Right renal cortex interstitium (tissue), 3 donors: ENCODE measurements at regions not wholly inside any gene's neighbourhood (a gene's known extent, or its start where the extent isn't known, plus 50 kb on each side); places are given as distances from the start of the nearest gene placed in this dataset.

Experiments used
- DNase-seq, 3 donors: peaks; one replicate each; pipeline ENCODE4 v3.0.0-alpha.2; 2013; ENCODE audit warnings: low read depth in 3 of 3, low spot score in 2 of 3

DNA sequence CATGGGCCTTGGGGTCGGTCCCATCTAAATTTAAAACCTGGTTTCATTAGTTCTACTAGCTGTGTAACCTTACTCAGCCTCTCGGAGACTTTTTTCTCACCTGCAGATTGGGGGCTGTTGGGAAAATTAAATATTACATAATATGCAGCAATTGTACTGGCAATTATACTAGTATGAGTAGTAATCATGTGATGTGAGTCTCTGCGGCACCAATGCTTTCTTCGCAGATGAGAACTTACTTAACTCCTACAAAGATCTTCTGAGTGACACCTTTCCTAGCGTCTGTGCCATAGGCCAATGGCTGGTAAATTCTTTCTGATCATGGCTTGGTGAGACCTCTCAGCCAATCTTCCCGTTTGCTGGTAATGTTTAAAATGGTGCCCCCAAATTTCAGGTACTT lies 391.3 kb downstream of the NXPE2 start:
- DNase-seq: no peak

- DNase-seq: no peak
Observed at GRCh38 chr11:115075356-115075755, 397.0 kb downstream of the NXPE2 start.

GRCh38 chr11:115077740-115078139 lies 399.4 kb downstream of the NXPE2 start:
- no peak for DNase-seq

DNA sequence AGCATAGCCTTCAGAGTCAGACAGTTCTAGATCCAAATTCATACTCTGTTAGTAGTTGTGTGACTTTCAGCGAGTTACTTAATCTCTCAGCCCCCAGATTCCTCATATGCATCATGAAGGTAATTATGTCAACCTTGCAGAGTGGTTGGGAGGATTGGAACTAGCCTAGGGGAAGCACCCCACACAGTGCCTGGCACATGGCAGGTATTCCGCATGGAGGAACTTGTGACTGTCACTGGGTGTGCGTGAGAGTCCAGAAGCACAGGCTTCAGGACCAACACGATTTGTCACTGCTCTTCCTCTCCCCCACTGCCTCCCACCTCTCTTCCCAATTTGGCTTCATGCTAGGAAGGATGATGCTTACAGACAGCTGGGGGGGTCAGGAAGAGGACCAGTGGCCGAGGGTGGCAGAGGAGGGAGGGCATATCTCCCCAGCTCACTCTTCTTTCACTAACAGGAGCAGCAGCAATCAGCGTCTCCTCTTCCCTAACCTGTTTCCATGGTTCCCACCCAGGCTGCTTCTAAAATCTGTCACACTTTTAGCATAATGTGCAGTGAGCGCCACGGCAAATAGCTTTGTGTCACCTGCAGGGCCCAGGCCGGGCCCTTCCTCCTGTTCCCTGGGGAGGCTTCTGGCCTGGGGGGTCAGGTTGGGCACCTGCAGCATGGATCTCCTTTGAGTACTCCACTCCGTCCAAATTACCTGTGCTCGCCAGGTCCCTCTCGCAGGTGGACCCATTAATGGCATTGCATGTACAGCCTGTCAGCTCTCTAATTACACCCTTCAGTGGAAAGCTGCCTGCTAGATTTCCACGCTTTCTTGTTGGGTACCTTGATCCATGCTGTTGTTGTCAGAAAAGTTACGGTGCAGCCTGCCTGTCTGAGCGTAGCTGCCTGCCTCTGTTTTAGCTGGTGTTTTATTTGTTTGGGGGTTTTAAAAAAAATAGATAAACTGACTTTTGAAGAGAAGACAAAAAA lies 400.4 kb downstream of the NXPE2 start:
- DNase-seq: no peak

GRCh38 chr11:115080923-115081680 lies 402.8 kb downstream of the NXPE2 start:
- no peak for DNase-seq

GRCh38 chr11:115081972-115082371 lies 403.6 kb downstream of the NXPE2 start:
- DNase-seq: no peak

GRCh38 chr11:115083144-115083806 lies 404.9 kb downstream of the NXPE2 start:
- DNase-seq: no peak

DNA sequence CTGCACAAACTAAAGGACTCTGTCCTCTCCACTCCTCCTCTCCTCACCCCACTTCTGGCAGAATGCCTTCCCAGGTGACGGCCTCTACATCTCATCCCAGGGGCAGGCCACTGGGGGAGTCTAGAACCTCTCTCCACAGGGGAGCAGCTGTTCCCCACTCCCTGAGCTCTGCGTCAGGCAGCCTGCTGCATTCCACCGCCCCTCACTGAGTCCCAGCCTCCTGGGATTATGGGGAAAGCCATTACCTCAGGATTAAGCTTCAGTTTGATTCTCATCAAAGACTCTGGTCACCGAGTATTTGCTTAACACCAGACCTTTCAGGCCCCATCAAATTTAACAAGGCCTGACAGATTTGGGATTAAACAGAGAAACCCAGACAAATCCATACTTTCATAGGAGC lies 405.9 kb downstream of the NXPE2 start:
- DNase-seq: no peak

DNA sequence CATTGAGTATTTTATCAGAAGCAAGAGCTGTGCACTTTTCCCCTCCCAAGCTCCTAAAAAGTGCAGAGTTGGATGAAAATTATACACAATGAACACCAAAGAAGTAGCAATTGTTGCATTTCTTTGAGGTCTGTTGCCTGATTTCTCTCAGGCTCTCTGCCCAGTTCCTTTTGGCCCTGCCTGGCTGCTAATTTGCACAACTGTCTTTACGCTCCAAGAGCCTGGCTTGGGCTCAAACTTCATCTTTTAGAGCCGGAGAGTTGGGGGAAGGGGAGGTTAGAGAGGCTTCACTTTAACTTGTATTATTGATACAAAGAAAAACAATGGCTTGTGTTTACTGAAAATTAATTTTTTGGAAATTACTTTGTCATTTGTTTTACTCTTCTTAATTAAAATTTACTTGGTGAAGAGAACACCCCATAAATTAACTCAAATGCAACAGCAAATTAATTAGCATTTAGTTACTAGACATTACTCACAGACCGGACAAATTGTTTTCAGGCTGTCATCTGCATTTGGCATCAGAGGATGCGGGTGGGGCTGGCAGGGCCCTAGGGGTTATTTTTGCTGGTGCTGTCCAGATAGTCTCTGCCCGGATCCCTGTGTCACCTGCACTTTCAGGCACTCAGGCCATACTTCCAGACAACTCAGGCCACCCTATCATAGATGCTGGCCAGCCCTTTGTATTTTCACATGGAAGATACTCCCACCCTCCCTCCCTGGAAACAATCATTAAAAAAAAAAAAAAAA lies 407.3 kb downstream of the NXPE2 start:
- no peak for DNase-seq

- no peak for DNase-seq
Observed at GRCh38 chr11:115087791-115088190, 409.5 kb downstream of the NXPE2 start.

- DNase-seq: no peak
Observed at GRCh38 chr11:115092516-115092915, 411.7 kb downstream of the CADM1 start.

DNA sequence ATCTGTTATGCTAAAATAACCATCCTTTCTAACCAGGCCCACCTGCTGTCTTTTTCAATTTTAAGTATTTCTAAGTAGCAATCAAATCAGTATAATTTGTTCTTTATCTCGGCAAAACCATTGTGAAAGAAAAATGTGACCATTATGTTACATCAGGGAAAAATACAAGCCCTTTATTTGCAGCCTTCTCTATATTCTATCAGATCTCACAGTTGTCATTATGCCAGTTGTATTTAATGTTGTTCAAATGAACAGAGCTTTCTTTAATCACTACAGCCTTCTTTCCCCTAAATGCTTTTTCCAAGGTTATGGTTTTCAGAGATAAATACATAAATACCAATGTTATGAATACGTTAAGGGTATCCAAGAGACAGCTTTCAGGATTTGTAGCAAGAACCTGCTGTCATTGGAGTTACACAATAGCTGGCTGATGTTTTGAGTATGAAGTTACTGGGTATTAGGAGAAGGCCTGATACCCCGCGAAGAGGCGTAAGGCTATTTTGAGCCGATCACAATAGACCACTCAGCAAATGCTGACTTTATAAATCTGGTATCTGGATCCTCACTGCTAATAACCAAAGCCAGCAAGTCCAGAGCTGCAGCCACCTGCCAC lies 406.3 kb downstream of the CADM1 start:
- DNase-seq: no peak

- no peak for DNase-seq
Observed at GRCh38 chr11:115100706-115101105, 403.5 kb downstream of the CADM1 start.

- DNase-seq: no peak
Observed at GRCh38 chr11:115103921-115104320, 400.3 kb downstream of the CADM1 start.

GRCh38 chr11:115104851-115105453 lies 399.3 kb downstream of the CADM1 start:
- DNase-seq: no peak

DNA sequence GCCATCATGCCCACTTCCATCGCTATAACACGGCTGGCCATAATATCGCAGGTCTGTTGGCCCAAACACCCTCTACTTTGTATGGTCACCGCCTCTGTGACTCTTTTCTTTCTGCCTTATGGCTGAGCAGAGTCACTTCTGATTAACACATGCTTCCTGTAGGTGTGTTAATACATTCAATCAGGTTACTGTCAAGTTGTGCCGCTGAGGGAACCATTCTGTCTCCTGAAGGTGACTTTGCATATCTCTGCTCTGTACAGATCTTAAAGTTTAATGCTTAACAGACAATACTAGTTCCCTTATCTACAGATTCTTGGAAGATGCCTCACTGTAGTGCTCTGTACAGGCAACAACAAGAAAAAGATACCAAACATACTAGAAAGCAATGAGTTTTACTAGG lies 393.1 kb downstream of the CADM1 start:
- no peak for DNase-seq

GRCh38 chr11:115112754-115113153 lies 391.5 kb downstream of the CADM1 start:
- no peak for DNase-seq

DNA sequence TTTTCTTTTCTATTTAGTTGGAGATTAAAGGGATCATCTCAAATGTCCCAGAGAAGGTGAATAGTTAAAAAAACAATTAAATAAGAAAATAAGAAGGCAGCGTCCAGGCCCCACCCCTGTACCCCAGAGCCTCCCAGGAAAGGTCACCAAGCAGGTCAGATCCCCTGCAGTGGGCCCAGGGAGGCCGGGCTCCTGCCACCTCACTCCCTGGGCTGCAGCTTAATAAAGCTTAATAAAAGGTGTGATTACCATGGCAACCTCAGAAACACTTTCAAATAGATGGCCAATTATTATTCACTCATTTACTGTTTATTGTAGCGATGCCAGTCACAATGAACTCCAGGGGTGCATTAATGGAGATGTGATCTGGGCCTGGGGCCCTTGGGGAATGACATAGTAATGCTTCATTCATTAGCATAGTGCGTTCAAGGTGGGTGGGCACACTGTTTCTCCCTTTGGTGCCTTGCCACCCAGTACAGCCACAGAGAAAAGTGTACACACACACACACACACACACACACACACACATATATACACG lies 386.2 kb downstream of the CADM1 start:
- DNase-seq: no peak

- DNase-seq: no peak
Observed at GRCh38 chr11:115119146-115119545, 385.1 kb downstream of the CADM1 start.
